ENCODE measurements at regions not wholly inside any gene's neighbourhood (a gene's known extent, or its start where the extent isn't known, plus 50 kb on each side); places are given as distances from the start of the nearest gene placed in this dataset.

DNA sequence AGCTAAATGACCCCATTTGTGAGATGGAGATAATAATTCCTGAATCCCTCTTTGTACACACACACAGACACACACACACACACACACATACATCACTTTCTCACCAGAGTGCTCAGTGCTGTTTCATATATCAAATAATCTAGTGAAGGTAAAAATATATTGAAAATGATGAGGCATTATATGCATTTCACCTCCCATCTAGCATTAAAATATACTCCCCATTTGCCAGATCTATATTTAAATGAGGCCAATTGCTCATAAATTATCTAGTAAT is 490.7 kb upstream of the FLRT2 start:
- H3K27ac ChIP-seq (ENCODE audit: low read depth, low read length, poor library complexity, severe bottlenecking) = no peak overlapping the region
- H3K4me2 ChIP-seq (ENCODE audit: low read length) = no peak overlapping the region
- no peaks in the 10 kb centered on the region for H3K79me2 ChIP-seq (ENCODE audit: insufficient read depth, low read depth, low read length)
- no peaks in the 10 kb centered on the region for H3K4me1 ChIP-seq (ENCODE audit: insufficient read depth, low read length, poor library complexity, severe bottlenecking)
- CTCF ChIA-PET (ENCODE audit: unreplicated experiment) = no interaction called here
- TF ChIP-seq, protein P1, sequence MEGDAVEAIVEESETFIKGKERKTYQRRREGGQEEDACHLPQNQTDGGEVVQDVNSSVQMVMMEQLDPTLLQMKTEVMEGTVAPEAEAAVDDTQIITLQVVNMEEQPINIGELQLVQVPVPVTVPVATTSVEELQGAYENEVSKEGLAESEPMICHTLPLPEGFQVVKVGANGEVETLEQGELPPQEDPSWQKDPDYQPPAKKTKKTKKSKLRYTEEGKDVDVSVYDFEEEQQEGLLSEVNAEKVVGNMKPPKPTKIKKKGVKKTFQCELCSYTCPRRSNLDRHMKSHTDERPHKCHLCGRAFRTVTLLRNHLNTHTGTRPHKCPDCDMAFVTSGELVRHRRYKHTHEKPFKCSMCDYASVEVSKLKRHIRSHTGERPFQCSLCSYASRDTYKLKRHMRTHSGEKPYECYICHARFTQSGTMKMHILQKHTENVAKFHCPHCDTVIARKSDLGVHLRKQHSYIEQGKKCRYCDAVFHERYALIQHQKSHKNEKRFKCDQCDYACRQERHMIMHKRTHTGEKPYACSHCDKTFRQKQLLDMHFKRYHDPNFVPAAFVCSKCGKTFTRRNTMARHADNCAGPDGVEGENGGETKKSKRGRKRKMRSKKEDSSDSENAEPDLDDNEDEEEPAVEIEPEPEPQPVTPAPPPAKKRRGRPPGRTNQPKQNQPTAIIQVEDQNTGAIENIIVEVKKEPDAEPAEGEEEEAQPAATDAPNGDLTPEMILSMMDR (conservative IDR thresholded peaks at IDR 0.05; ENCODE audit: low read length) = no peak
- no peak for TF ChIP-seq EZH2phosphoT487 (IDR thresholded peaks at IDR 0.05; ENCODE audit: borderline replicate concordance, low read depth, low read length)
- no peak overlapping the region for H3K4me3 ChIP-seq (ENCODE audit: low read depth, low read length, poor library complexity, severe bottlenecking)
- no peaks in the 10 kb centered on the region for H4K20me1 ChIP-seq (ENCODE audit: insufficient read depth, low read length)
- H3K9me2 ChIP-seq (ENCODE audit: insufficient read depth, low read length) = no peaks in the 10 kb centered on the region
- no peak overlapping the region for H2AFZ ChIP-seq (ENCODE audit: low read length)
- no peaks in the 10 kb centered on the region for H3K9me3 ChIP-seq (ENCODE audit: low read length)
- no peak for DNase-seq (ENCODE audit: low spot score)
- POLR2A ChIA-PET = interaction anchor here (0.7 kb wide), 1 partner anchor 90 kb away, joined by 5 read pairs; no protein-coding TSS in a partner anchor
- no TSS peak for BruUV-seq (replicated peaks)
- intact Hi-C loops (cut with micrococcal nuclease; ENCODE audit: unreplicated experiment) = no loop called here
- no peaks in the 10 kb centered on the region for H3K36me3 ChIP-seq (ENCODE audit: insufficient read depth, low read length)

GRCh38 chr14:85040046-85040685 is 489.8 kb upstream of the FLRT2 start:
- H3K4me1 ChIP-seq (ENCODE audit: insufficient read depth, low read length, poor library complexity, severe bottlenecking) = no peaks in the 10 kb centered on the region
- ChIA-PET POLR2A (interaction anchor here (0.9 to 1.0 kb wide), 2 partner anchors 11 to 29 kb away, joined by 3 read pairs; no protein-coding TSS in a partner anchor), CTCF (ENCODE audit: unreplicated experiment) (no interaction called here)
- DNase-seq (ENCODE audit: low spot score) = no peak
- intact Hi-C loops (cut with micrococcal nuclease; ENCODE audit: unreplicated experiment) = no loop called here
- no peak overlapping the region for H3K4me2 ChIP-seq (ENCODE audit: low read length)
- H3K36me3 ChIP-seq (ENCODE audit: insufficient read depth, low read length) = no peaks in the 10 kb centered on the region
- no peak overlapping the region for H3K4me3 ChIP-seq (ENCODE audit: low read depth, low read length, poor library complexity, severe bottlenecking)
- no peaks in the 10 kb centered on the region for H4K20me1 ChIP-seq (ENCODE audit: insufficient read depth, low read length)
- no peak overlapping the region for H2AFZ ChIP-seq (ENCODE audit: low read length)
- H3K9me2 ChIP-seq (ENCODE audit: insufficient read depth, low read length) = no peaks in the 10 kb centered on the region
- TF ChIP-seq, protein P1 (conservative IDR thresholded peaks at IDR 0.05; ENCODE audit: low read length) = no peak
- TF ChIP-seq EZH2phosphoT487 (IDR thresholded peaks at IDR 0.05; ENCODE audit: borderline replicate concordance, low read depth, low read length) = no peak
- H3K27ac ChIP-seq (ENCODE audit: low read depth, low read length, poor library complexity, severe bottlenecking) = no peak overlapping the region
- BruUV-seq (replicated peaks) = no TSS peak
- H3K9me3 ChIP-seq (ENCODE audit: low read length) = no peaks in the 10 kb centered on the region
- no peaks in the 10 kb centered on the region for H3K79me2 ChIP-seq (ENCODE audit: insufficient read depth, low read depth, low read length)

- Histone ChIP-seq H3K9me2 (ENCODE audit: insufficient read depth, low read length) (no peaks in the 10 kb centered on the region), H3K4me3 (ENCODE audit: low read depth, low read length, poor library complexity, severe bottlenecking) (no peak overlapping the region), H2AFZ (ENCODE audit: low read length) (no peak overlapping the region; the same call in 1 of the 2 replicates), H3K4me2 (ENCODE audit: low read length) (no peak overlapping the region), H3K4me1 (ENCODE audit: insufficient read depth, low read length, poor library complexity, severe bottlenecking) (no peaks in the 10 kb centered on the region), H3K9me3 (ENCODE audit: low read length) (no peaks in the 10 kb centered on the region), H4K20me1 (ENCODE audit: insufficient read depth, low read length) (no peaks in the 10 kb centered on the region), H3K36me3 (ENCODE audit: insufficient read depth, low read length) (no peaks in the 10 kb centered on the region), H3K79me2 (ENCODE audit: insufficient read depth, low read depth, low read length) (no peaks in the 10 kb centered on the region), H3K27ac (ENCODE audit: low read depth, low read length, poor library complexity, severe bottlenecking) (no peak overlapping the region)
- ChIA-PET CTCF (ENCODE audit: unreplicated experiment) (no interaction called here), POLR2A (no interaction called here)
- intact Hi-C loops (cut with micrococcal nuclease; ENCODE audit: unreplicated experiment) = no loop called here
- BruUV-seq (replicated peaks) = no TSS peak
- TF ChIP-seq, protein P1 (conservative IDR thresholded peaks at IDR 0.05; ENCODE audit: low read length) = no peak
- no peak for TF ChIP-seq EZH2phosphoT487 (IDR thresholded peaks at IDR 0.05; ENCODE audit: borderline replicate concordance, low read depth, low read length)
- DNase-seq (ENCODE audit: low spot score) = no peak
These were observed 488.3 kb upstream of the FLRT2 start for GRCh38 chr14:85041618-85042017.

All from OCI-LY7 (cell line).